NT2/D1 (cell line): ENCODE measurements at regions not wholly inside any gene's neighbourhood (a gene's known extent, or its start where the extent isn't known, plus 50 kb on each side); places are given as distances from the start of the nearest gene placed in this dataset.

Source experiments
- SUZ12 ChIP-seq: IDR thresholded peaks from 2 replicates; pipeline ENCODE4 v1.6.1; 2011; ENCODE audit not compliant: insufficient read length, insufficient read depth; ENCODE audit errors: extremely low read depth
- ZNF274 ChIP-seq: IDR thresholded peaks from 2 replicates; pipeline ENCODE4 v1.6.1; 2011; ENCODE audit warnings: mild to moderate bottlenecking, low read depth, low read length

GRCh38 chr7:68258609-68259008 is 1262.0 kb downstream of the TYW1 start:
- TF ChIP-seq ZNF274 (no peak), SUZ12 (no peak)
